NK-92 treated with Interleukin-12 subunit alpha and Interleukin-12 subunit beta, amount 100 ng/mL, for 24 hours (cell line): ENCODE measurements at regions not wholly inside any gene's neighbourhood (a gene's known extent, or its start where the extent isn't known, plus 50 kb on each side); places are given as distances from the start of the nearest gene placed in this dataset.

ENCODE experiments used
- DNase-seq: peaks from one replicate; lab custom pipeline; 2025; lab: John Stamatoyannopoulos, UW

GRCh38 chr10:111452153-111452552, 375.3 kb downstream of the ADRA2A start:
- no peak for DNase-seq

GRCh38 chr10:111455776-111456426, 379.1 kb downstream of the ADRA2A start:
- DNase-seq: no peak

- DNase-seq: no peak
Observed at GRCh38 chr10:111458256-111458655, 381.4 kb downstream of the ADRA2A start.

GRCh38 chr10:111459967-111460366, 383.1 kb downstream of the ADRA2A start:
- no peak for DNase-seq

GRCh38 chr10:111472445-111472844, 395.6 kb downstream of the ADRA2A start:
- no peak for DNase-seq

GRCh38 chr10:111473361-111473760, 396.5 kb downstream of the ADRA2A start:
- DNase-seq: no peak

- DNase-seq: no peak
Observed at GRCh38 chr10:111474786-111475185, 398.0 kb downstream of the ADRA2A start.

GRCh38 chr10:111475720-111476119, 398.9 kb downstream of the ADRA2A start:
- DNase-seq: no peak

GRCh38 chr10:111478651-111479050, 401.8 kb downstream of the ADRA2A start:
- DNase-seq: no peak

- no peak for DNase-seq
Observed at GRCh38 chr10:111479966-111480365, 403.1 kb downstream of the ADRA2A start.

GRCh38 chr10:111481261-111481826, 404.5 kb downstream of the ADRA2A start:
- DNase-seq: no peak

- no peak for DNase-seq
Observed at GRCh38 chr10:111481866-111482265, 405.0 kb downstream of the ADRA2A start.

GRCh38 chr10:111482621-111483216, 405.9 kb downstream of the ADRA2A start:
- DNase-seq: no peak

GRCh38 chr10:111485767-111486166, 408.9 kb downstream of the ADRA2A start:
- DNase-seq: no peak

- DNase-seq: no peak
Observed at GRCh38 chr10:111486346-111486745, 409.5 kb downstream of the ADRA2A start.

- DNase-seq: no peak
Observed at GRCh38 chr10:111488668-111489067, 411.8 kb downstream of the ADRA2A start.

GRCh38 chr10:111491154-111491553, 414.3 kb downstream of the ADRA2A start:
- DNase-seq: no peak

- peak; percentile 10 for DNase-seq
Observed at GRCh38 chr10:111493024-111493625, 416.3 kb downstream of the ADRA2A start.

- no peak for DNase-seq
Observed at GRCh38 chr10:111498560-111498959, 421.7 kb downstream of the ADRA2A start.

GRCh38 chr10:111504376-111504775, 427.5 kb downstream of the ADRA2A start:
- no peak for DNase-seq

GRCh38 chr10:111506266-111507034, 429.6 kb downstream of the ADRA2A start:
- DNase-seq: no peak

GRCh38 chr10:111511751-111512150, 434.9 kb downstream of the ADRA2A start:
- DNase-seq: no peak
